HG03139 (cell line): ENCODE measurements at regions not wholly inside any gene's neighbourhood (a gene's known extent, or its start where the extent isn't known, plus 50 kb on each side); places are given as distances from the start of the nearest gene placed in this dataset.

Source experiments
- ATAC-seq: cut with Tn5 transposase; IDR thresholded peaks from one replicate; pipeline ENCODE4 v1.9.1; 2021; ENCODE audit not compliant: unreplicated experiment

DNA sequence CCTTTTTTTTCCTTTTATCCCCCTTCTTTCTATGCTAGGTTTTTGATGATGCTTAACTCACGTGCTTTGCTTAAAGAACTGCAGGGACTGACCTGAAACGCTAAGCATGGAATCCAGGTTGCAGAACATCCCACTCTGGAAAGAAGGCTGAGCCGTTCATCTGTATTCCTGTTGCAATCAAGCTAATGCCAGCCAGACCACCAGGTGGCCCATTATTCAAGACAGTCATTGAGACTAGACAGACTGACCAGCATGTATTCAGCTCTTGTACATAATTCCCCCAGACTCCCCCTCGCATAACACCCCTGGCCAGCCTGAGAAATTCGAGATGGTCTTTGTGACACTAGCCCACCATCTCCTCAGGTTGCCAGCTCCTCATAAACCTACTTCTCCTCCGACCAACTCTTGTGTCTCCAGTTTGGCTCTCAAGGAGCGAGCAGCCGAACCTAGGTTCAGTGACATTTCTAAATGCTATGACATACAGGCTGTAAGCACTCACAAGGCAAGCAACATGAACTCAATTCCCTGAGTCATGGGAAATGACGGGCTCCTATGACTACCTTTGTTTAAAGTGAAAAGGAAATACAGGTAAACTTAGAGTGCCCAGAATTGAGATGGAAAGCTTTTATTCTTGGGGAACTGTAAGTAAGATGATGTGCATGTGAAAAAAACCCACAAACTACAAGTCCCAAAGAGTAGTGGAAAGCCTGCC is 309.3 kb upstream of the CDYL start:
- ATAC-seq = no peak

DNA sequence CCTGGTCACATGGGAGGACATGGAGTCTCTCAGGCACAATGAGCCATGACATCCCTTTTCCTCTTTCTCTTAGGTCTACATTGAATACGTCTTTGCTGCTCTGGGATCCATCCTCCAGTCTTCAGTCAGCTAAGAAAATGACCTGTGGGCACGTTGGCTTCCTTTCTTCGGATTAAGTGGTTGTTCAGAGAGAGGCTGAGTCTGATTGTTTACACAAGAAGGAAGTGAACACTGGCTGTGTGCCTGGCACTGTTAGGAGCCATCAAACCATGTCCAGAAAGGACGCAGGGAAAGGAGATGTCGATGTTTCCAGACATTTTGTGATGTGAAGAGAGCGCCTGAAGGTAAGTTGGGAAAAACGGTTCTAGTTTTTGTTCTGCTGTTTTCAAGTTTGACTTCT is 309.9 kb upstream of the CDYL start:
- no peak for ATAC-seq

DNA sequence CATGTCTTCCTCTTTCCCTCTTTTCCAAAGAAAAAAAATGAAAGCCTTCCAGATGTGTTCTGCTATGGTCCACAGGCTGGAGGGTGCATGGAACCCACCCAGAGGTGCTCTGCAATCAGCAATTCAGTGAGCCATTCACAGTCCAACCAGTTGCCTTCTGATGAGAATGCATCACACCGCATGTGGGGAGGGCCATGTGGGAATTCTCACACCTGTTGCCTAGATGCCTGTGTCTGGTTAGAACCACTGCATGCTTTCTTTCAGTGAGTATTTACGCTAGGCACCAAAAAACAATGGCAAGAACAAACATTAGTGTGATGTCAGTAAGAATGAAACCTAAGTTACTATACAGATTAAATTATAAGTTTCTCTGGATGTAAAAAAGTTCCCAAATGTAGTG is 311.6 kb upstream of the CDYL start:
- no peak for ATAC-seq

DNA sequence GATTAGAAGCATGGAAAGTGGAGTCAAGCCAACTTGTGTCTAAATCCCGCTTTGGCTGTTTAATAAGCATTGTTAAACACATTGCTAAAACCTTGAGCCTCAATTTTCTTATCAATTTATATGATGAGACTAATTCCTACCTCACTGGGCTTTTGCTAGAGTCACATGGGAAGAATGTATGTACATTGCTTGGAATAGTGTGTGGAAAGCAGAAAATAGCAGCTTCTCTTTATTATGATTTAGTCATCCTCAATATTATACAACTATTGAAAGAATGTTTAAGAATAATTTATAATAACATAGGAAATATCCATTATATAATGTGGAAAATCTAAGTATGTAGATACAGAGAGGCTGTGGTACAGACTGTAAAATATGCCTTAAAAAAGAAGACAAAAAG is 313.0 kb upstream of the CDYL start:
- ATAC-seq = no peak

DNA sequence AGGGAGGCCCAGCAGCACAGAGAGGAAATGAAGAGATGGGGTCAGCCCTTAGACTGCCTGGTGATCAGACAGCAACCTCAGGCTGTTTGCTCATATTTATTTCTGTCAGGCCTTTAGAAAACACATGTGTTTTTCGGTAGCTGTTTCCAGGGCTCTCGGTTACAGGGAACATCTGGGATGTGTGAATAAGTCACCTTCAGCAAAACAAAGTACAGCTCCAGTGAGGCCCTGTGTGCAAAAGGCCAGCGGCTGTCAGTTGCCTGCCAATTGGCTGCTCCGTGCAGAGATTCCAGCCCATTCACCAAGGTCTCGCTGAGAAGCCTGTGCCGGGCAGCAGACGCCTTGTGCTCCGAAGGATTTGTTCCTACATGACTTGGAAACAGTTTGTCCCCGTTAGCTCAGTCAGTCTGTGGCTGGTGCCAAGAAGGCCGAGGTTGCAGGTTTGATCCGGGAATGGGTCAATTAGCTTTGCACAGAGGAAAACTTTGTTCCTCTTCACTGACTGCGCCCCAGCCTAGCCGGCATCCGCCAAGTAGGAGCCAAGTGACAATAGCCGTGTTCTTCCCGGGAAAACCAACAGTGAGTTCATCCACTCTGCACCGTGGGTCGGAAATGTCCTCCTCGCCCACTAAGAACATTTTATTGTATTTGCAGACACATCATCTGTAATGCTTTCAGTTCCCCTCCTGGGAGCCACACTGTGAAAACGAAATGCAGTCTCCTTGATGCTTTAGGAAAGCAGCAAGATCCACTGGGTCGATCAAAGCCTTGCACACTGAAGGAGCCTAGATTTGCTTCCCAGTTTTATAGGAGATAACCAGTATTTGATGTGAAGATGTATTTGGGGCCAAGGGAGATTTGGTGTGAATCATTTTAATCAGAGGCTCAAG is 315.4 kb upstream of the CDYL start:
- ATAC-seq = no peak

DNA sequence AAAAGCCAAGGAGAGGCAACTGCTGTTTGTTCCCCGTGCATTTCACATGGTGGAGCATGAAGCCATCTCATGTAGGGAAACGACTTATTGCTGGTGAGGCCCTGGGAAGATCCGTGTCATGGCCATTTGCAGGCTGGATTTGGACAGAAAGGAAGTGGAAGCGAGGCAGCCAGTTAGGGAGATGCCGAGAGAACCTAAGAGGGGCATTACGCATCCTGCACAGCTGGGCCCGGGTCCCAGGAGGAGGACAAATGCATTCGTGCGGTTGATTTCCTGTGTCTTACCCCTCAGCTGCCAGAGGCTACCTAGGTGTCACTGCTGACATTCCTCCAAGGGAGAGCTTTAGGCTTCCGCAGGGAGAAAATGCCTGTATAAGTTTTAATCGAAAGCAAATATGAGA is 316.2 kb upstream of the CDYL start:
- no peak for ATAC-seq

DNA sequence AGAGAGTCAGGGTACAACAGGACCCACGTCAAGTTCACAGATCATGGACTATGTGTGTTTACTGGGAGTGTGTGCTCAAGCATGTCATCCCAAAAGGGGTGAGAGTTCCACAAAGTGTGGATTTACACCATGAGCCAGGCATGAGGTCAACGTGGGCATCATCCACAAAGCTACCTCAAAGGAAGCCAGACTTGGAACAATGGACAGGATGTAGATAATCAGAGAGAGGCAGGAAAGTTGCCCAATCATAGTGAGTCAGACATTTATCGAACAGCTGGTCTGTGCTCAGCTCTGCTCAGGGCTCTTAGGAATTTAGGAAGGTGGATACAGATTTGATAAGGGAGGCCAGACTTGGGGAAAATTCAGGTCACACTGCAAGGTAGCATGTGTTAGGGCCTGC is 317.2 kb upstream of the CDYL start:
- ATAC-seq = no peak

DNA sequence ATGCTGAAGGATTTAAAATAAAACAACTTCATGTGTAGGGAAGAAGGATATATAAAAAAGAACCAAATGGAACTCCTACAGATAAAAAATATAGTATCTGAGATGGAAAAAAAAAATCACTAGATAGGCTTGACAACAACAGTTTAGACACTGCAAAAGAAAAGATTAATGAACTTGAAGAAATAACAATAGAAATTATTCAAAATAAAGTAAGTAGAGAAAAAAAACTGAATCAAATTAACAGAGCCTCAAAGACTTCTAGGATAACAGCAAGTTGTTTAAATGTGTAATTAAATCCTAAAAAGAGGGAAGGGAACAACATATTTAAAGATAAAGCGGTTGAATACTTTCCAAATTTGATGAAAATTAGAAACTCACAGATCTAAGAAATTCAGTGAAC is 316.3 kb upstream of the ECI2 start:
- ATAC-seq = no peak

DNA sequence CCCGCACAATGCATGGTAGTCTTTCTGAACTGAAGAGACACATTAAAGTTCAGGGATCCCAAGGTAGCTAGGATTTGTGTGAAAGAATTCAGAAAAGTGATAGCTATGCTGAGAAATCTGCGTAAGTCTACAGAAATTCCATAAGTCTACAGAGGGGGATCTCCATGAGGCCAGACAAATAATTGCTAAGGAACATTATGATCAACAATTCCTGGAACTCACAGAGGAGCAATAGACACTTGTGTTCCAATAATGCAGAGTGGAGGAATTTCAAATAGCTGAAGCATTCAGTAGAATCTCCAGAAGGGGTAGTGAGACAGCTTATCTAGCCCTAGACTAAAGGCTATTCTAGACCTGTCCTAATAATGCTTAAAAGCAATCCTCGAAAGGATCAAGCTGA is 315.7 kb upstream of the ECI2 start:
- ATAC-seq = no peak

DNA sequence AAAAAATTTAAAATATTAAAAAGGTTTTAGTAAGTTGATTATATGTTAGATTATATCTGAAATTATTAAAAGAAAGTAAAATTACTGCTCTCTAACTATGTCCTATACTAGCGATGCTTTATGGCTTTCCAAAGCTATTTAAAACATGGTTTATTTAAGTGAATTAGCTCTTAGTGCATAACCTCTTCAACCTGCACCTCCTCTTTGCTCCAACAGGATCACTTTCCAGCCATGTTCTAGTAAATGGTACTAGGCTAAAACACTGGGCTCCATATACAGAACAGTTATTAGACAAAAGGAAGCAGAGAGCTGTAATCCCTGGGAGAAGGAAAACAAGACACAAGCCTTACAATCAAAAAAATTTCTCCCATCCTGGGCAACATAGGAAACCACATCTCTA is 314.9 kb upstream of the ECI2 start:
- ATAC-seq = no peak

DNA sequence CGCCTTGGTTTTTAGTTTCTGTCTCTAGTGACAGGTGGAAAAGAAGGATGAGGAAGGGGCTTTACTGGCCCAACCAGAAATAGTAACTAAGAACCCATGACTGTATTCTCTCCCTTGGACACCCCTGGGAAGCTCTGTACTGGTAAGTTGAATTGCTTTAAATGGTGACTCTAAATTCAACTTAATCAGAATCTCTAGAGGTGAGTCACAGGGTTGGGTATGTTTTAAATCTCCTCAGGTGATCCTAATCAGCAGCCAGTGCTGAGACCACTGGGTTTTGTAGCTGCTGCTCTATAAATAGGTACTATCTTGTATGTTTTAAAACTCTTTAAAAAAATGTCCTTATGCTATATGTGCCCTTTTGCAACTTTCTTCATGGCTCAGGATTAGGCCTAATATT is 314.0 kb upstream of the ECI2 start:
- ATAC-seq = no peak

DNA sequence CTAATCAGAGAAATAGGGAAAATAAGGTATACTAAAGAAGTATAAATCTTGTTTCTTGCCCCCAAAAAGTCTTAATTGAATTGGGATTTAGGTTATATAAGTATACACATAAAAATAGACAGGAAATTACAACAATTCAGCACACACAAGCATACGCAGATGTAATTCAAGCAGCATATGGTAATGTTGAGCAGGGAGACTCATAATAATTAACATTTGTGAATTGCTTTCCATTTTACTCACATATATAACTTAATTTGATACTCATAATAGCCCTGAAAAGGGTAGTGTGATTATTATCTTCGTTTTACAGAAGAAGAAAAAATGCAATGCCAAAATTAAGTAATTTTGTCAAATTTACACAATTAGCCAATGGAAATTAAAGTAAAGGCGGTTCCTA is 313.5 kb upstream of the ECI2 start:
- no peak for ATAC-seq

DNA sequence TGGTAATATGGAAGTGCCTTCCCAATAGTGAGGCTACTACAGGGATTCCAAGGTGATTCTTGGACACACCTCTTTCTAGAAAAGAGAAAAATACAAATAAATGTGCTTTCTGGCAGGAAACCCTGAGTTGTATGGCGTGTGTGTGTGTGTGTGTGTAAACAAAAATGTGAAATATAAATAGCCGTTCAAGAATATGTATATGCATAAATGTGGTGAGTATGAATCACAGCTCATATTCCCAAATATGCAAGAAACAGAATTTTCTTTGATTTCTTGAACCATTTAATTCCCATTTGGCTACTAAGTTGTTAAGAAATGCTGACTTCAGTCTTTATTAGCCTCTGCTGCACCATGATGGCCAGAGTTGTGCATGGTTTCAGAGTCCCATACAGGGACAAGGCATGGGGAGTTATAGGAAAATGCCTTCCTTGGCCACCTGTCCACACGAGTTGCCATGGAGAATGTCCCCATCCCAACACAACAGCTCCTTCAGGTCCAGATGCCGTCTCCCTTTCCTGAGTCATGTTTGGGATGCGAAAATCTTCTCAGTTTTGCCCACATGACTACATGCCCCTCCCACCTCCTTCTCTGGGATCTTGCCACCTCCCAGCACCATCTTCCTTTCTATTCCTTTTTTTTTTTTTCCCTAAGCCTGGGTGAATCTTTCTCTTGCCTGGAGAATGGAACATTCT is 312.4 kb upstream of the ECI2 start:
- ATAC-seq = no peak

DNA sequence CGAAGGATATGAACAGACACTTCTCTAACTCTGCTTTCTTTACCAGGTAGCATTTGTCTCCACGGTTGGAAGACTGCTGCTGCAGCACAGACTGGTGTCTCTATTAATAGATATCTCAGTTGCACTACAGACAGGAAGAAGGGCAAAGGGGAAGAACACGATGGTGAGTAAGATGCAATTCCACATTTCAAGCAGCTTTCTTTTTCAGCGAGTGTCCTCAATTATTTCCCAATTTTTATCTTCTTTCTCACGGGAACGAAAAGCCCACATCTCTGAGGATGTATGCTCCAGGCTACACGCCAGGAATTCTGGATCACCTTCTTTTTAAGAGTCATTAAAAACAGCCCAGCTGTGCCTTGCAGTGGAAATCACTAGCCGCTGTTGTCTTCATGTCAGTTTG is 311.6 kb upstream of the ECI2 start:
- ATAC-seq = no peak

DNA sequence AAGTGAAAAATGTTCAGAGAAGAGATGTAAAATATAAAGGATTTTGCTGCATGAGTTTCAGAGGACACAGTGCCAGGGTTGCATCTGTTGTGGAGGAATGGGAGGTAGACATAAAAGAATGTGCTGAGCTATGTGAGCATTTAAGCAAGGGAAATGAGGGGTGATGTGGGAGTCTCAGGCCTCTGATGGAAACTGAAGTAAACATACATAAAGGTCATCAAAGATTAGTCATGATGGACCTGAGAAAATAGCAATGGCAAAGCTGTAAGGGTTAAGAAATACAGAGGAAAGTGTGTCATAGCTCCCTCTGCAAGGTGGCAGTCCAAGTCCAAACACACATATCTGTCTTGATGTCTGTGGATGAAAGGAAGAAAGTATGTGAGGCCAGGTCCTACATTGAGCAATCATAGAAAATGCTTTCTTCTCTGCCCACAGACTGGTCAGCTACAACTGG is 306.6 kb upstream of the ECI2 start:
- no peak for ATAC-seq

DNA sequence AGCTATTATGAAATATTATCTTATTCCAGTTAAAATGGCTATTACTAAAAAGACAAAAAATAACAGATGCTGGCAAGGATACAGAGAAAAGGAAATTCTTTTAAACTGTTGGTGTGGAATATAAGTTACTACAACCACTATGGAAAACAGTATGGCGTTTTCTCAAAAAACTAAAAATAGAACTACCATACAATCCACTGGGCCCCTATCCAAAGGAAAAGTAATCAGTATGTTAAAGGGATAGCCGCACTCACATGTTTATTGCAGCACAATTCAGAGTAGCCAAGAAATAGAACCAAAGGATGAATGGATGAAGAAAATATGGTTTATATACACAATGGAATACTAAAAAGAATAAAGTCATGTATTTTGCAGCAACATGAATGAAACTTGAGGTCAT is 303.8 kb upstream of the ECI2 start:
- ATAC-seq = no peak

DNA sequence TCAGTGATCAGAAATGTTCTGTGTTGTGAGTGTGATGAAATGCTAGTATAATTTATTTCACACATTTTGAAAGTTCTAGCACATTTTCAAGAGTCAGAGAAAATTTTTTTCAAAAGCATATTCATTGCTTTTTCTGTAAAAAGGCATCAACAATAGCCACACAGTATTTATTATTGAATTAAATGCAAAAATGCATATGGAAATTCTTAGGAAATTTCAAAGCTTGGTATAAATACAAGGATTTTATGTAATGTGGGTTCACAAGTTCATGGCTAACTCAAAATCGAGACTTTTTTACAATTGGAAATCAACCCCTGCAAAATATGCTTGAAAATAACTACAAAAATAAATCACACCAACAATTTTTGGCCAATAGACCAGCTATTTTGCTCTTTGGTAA is 302.0 kb upstream of the ECI2 start:
- ATAC-seq = no peak

DNA sequence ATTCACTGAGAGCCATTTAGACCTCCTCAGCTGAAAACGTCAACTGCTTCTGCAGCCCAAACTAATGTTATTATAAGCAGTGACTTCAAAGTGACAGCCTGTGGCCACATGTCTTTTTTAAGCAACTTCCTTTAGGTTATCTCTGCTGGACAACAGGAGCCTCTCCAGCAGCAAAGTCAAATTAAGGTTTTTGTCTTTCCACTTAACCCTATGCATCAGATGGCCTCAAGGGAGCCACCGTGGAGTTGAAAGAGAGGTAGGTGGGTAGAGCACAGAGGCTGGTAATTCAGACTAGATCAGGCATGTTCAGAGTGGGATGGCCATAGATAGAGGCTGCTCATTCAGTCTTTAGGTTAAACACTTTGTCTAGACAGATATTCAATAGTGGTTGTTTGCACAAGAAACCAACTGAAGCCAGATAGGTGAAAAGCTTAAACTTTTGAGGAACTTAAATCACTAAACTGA is 300.6 kb upstream of the ECI2 start:
- no peak for ATAC-seq

DNA sequence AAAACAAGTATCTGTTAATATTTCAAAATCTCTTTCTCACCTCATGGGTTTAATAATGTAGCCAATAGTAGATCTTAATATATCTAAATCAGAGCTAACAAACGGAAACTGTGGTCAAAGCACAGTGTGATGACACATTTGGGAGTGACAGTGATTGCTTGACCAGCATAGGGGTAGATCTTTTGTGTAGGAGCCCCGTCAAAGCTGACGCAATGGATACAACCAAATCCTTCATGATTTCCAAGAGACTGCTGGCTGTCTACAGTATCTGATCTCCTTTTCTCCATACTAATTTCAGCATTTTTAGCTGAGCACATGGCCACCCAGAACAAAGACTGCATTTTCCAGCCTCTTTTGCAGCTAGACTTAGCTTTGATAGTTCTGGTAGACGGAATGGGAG is 299.3 kb upstream of the ECI2 start:
- ATAC-seq = no peak

DNA sequence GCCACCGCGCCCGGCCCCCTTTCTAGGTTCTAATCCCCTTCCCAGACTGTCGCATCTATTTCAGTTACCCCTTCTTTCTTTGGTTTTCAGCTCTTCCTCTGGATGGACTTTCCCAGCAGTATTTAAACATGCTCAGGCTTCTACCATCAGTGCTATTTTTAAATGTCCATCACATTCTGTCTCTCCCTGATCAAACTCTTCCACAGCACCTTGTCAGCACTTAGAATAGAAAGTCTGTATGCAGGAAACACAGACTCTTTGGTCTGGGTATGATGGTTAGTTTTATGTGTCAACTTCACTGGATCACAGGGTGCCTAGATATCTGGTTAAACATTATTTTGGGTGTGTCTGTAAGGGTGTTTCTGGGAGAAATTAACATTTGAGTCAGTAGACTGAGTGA is 297.8 kb upstream of the ECI2 start:
- ATAC-seq = no peak

DNA sequence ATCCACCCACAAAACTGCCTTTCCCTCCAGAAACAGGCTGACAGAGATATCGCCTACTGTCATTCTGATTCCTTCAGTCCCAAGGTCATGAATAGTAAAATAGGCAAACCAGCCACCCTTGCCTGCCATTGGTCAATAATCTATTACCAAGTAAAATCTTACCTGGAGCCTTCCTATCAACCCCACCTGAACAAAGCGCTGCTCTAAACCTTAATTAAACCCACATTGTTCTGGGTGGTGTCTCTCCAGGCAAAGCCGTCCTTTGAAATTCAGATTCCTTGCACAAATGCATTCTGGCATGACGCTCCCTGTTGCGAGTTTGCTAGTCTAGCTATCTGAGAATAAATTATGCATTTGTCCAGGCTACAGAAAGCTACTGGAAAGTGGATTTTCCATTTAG is 291.6 kb upstream of the ECI2 start:
- ATAC-seq = no peak

DNA sequence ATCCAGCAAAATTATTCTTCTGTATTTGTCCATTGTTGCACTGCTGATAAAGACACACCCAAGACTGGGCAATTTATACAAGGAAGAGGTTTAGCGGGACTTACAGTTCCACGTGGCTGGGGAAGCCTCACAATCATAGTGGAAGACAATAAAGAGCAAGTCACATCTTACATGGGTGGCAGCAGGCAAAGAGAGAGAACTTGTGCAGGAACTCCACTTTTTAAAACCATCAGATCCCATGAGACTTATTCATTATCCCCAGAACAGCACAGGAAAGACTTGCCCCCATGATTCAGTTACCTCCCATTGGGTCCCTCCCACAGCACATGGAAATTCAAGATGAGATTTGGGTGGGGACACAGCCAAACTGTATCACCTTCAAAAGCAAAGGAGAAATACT is 286.5 kb upstream of the ECI2 start:
- no peak for ATAC-seq
